Muscle of back (tissue), 3 donors: ENCODE measurements at regions not wholly inside any gene's neighbourhood (a gene's known extent, or its start where the extent isn't known, plus 50 kb on each side); places are given as distances from the start of the nearest gene placed in this dataset.
"Not testable (repeated sequence)": the region's sequence is repeated elsewhere in the genome, so short reads cannot be mapped to it uniquely, and the experiment has no call there.

ENCODE experiments used
- DNase-seq, 3 donors: peaks; one replicate each; pipeline versions ENCODE4 v3.0.0 to v3.0.0-alpha.2; 2013

GRCh38 chr4:103499094-103499493 is 220.7 kb downstream of the TACR3 start:
- no peak for DNase-seq

GRCh38 chr4:103498161-103499070 is 221.4 kb downstream of the TACR3 start:
- peak; percentile 49 to 73 (median 72) for DNase-seq

DNA sequence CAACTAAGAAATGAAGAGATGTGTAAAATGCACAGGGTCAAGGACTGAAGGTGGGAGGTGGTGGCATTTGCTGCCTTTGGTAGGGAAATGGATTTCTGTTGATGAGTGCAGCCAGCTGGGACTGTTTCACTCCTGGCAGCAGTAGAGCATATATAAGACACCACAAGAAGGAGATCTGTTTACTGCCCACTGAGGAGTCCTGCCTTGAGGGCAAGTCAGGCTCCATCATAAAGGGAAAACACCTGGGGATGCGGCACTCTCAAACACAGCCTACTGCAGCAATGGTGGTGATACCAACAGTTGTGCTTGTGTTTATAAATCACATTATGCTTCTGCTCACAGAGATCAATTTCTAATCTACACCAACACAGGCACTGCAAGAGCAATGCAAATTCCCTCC is 222.1 kb downstream of the TACR3 start:
- no peak for DNase-seq

GRCh38 chr4:103496800-103497199 is 223.0 kb downstream of the TACR3 start:
- DNase-seq = no peak

DNA sequence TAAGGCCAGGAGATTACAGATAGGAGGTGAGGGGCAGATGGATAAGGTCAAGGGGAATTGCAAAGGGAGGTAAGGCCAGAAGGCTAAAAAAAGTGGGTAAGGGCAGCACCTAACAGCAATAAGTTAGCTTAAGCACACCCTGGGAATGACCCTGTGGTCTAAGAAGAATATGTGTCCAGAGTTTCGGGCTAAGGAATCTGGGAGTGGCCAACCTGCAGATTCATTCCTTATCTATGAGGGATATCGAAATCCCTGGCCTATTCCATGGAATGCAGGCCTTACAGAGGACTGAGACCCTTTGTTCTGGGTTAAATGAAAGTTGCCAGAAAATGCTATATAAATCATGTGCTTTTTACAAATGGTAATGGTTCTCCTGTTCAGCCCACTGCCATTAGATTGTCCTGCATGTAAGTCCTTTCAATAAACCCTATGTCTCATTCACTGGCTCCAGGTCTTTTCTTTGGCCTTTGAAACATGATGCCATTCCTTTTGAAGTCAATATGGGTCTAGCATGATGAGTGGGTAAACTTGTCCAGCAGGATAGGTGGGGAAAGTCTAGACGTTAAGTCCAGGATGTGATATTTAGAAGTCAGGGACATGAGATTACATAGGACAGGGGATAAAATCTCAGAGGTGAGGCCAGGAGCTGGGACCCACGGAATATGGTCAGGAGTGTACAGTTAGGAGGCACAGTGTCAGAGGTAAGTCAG is 226.2 kb downstream of the TACR3 start:
- DNase-seq = no peak

- DNase-seq = not testable (repeated sequence)
These were observed 234.5 kb downstream of the TACR3 start for GRCh38 chr4:103485296-103485695.

DNA sequence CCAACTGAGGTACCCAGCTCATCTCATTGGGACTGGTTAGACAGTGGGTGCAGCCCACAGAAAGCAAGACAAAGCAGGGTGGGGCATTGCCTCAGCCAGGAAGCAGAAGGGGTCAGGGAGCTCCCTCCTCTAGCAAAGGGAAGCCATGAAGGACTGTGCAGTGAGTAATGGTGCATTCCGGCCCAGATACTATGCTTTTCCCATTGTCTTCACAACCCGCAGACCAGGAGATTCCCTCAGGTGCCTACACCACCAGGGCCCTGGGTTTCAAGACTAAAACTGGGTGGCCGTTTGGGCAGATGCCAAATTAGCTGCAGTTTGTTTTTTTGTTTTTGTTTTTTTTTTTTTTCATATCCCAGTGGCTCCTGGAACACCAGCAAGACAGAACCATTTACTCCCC is 235.3 kb downstream of the TACR3 start:
- DNase-seq = no peak

DNA sequence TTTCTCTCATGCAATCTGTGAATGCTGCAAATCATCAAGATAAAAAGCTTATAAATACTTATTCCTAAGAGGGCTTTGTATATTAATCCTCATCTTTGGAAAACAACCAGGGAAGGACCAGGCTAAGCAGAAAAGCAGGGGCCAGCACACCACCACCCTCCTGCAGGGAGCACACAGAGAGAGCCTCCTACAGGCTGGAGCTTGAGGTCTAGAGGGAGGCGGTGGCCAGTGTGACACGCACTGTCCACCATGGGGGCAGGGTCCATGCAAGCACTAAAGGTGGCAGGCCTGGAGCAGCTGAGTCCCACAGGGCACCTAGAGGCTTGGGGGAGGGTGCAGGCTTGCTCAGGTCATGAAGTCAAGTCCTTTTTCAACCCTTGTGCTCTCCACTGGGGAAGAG is 236.9 kb downstream of the TACR3 start:
- no peak for DNase-seq

GRCh38 chr4:103482471-103482870 is 237.3 kb downstream of the TACR3 start:
- DNase-seq = no peak

- no peak for DNase-seq
These were observed 241.1 kb downstream of the TACR3 start for GRCh38 chr4:103478734-103479133.

GRCh38 chr4:103478210-103478609 is 241.6 kb downstream of the TACR3 start:
- no peak for DNase-seq

- no peak for DNase-seq
These were observed 259.4 kb upstream of the CENPE start for GRCh38 chr4:103457566-103457965.

DNA sequence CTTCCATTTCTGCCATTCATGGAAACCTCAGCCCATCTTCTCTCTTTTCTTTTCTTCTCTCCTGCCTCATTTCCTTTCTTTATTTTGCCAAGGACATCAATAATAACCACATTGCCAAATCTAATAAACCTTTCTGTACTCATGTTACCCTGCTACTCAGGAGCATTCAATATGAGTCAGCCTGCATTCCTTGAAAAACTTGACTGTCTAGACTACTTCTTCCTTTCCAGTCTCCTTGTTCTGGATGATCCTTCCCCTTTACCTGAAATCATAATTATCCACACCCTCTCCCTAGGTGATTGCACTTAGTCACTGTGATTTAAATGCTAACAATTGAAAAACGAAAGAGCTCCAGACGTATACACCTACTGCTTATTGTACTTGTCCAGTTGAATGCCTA is 253.2 kb upstream of the CENPE start:
- no peak for DNase-seq

- DNase-seq = no peak
These were observed 252.6 kb upstream of the CENPE start for GRCh38 chr4:103450693-103451092.

DNA sequence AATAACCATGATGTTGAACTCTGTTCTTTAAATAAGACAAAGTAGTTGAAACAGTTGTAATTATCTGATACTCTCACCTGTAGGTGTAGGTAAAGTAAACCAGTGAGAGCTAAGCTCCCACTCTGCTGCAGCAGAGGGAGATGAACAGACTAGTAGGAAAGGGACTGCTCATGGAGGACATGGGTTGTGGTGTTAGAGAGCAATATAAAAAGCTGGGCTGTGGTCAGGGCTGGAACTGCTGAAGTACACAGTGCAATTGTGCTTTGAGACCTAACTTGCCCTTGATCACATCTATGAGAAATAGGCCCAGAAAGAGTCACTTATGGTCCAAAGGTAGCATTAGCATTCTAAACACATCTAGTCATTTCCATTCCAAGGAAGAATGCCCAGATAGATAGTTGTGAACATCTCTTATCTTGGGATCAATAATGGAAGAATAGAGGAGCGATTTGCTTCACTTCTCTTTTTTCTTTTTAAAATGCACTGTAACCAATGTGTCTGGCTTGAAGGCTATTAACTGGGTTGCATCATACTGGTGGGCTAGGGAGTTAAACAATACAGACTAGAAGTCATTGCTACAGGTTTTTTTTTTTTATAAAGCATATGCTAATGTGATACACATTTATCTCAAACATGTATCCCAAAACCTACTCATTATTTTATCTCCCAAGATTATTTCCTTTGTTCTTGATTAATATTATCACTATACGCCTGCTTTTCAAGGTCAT is 251.3 kb upstream of the CENPE start:
- DNase-seq = no peak

DNA sequence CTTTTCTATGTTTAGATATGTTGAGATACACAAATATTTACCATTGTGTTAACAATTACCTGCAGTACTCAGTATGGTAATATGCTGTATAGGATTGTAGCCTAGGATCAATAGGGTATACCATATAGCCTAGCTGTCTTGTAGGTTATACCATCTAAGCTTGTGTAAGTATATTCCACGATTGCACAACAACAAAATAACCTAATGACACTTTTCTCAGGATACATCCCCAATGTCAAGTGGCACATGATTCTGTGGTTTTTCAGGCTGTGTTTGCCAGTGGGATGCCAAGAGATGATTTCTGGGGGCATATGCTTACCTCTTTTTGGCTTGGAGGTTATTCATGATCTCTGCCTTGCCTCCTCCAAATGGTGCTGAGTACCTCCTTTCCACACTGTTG is 247.2 kb upstream of the CENPE start:
- no peak for DNase-seq

- DNase-seq = peak in 2 of 3 donors; percentile 5 to 46
These were observed 245.2 kb upstream of the CENPE start for GRCh38 chr4:103443324-103443723.

DNA sequence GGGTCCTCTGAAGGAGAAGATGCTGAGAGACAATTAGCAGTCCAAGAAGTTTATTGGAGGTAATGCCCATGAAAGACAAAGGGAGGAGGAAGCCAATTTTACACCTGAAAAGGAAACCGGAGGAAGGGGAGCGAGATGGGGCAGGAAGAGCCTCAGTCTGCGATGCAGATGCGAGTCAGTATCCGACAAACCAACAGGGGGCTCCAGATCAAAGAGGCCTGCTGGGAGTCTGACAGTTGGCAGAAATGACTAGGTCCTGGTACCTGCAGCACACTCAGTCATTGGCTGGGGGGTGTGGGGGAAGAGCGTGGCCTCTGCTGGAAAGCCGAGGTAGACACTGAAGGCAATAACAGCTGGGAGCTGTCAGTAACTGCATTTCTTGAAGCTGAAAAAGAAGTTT is 231.1 kb upstream of the CENPE start:
- no peak for DNase-seq

DNA sequence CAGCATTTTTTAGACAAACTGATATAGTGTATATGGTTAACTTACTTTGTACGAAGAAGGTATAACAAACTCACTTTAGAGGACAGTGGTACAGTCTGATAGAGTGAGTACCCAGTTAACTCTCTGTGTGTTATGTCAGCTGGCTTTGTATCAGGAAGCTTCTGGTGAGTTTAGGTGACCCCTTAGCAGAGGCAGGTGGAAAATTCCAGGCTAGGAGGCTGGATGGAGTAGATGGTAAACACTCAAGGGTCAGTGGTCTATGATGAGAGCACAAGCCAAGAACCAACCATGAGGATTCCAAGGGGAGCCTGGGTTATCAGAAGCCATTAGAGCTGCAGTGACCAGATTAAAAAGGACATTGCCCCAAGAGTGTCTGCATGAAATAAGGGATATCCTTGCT is 227.3 kb upstream of the CENPE start:
- no peak for DNase-seq

- DNase-seq = no peak
These were observed 226.7 kb upstream of the CENPE start for GRCh38 chr4:103424853-103425252.

GRCh38 chr4:103423261-103423660 is 225.1 kb upstream of the CENPE start:
- no peak for DNase-seq

DNA sequence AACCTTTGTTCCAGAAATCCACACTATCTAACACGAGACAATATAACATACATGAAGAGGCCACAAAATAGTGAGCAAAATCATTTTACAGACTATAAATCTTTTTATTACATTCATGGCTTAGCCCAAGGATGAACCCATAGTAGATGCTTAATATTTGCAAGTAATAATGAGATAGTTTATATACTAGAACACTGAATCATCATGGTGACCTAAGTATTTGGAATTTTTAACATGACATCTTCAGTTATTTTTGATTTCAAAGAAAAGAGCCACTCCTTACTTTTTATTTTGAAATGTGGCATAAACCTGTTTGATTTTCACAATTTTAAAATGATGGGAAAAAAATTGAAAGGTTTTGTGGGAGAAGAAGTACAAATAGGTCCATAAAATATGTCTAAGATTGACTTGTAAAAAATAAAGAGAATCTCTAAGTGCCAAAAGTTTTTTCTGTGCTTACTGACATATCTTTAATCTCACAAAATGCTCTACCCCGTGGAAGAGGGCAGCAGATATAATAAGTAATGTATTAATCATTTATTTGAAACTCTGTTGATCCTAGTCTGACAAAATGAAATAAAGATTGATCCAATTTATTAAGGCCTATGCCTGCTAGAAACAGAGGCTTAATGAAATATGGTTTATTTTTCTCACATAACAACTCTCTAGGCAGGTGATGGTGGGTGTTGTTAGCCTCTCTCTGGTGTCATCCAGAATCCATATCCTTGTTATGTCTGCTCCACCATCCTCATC is 224.5 kb upstream of the CENPE start:
- no peak for DNase-seq
